ENCODE measurements at regions not wholly inside any gene's neighbourhood (a gene's known extent, or its start where the extent isn't known, plus 50 kb on each side); places are given as distances from the start of the nearest gene placed in this dataset.

DNA sequence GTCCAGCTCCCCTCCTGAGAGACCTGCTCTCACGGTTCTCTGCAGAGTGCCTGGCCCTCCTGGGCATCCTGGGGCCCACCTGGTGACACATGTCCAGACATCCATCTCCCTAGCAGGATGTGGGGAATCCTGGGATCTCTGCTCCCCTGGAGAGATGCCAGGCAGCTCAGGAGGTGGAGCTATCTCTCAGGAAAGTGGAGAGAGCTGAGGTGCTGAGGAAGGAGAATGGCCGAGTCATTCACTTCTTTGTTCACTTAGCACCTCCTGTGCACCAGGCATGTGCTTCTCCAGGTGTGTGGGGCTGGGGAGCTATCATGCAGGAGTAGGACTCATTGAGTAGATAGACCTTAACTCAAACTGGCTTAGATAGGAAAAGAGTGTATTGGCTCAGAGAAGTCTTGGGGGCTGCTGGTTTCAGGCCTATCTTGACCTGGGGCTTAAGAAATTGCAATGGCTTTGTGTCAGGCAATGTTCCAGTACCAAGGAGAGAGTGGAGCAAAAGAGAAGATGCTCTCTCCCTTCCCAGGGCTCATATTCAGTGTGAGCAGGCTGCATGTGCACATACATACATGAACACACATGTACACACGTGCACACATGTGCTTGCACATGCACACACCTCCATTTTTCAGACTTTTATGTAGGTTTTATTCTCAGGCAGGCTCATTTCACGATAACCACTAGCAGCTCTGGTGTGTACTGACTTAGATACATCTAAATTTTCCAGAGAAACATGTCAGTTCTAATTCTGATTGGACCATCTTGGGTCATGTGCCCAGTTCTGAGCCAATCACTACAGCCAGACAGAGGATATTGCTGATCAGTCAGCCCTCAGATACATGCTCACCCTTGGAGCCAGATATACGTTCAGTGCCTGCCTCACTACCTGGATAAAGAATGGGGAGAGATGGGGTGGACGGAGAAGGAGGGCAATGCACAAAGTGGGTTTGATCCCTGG lies 437.6 kb downstream of the PTPRU start:
- no peak for DNase-seq
- H3K36me3 Mint-ChIP-seq: no peaks in the 10 kb centered on the region

DNA sequence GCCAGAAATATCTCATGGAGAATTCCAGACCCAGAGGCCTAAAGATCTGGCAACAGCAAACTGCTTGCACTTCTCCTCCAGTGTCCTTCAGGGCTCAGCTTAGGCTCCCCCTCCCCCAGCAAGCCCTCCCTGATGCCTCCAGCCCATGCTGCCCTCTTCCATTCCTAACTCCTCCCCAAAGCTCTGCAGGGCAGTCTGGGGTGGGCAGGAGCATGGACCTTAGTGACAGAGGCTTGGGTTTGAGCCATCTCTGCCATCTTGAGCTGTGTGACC lies 436.8 kb downstream of the PTPRU start:
- no peaks in the 10 kb centered on the region for H3K4me1 Mint-ChIP-seq
- no peak for DNase-seq
- H3K27me3 Mint-ChIP-seq (ENCODE audit: low read depth in 3 of 3): peaks cover 1 to 12% (median 4%) of the 10 kb centered on the region in 3 donors
- H3K4me3 Mint-ChIP-seq: no peak overlapping the region
- no peaks in the 10 kb centered on the region for H3K36me3 Mint-ChIP-seq
- no peaks in the 10 kb centered on the region for H3K9me3 Mint-ChIP-seq
- H3K27ac Mint-ChIP-seq: no peak overlapping the region

More for the DNA sequence above, 437.6 kb downstream of the PTPRU start:
- no peak overlapping the region for H3K27ac Mint-ChIP-seq
- peaks cover 1 to 10% (median 2%) of the 10 kb centered on the region in 3 donors for H3K27me3 Mint-ChIP-seq (ENCODE audit: low read depth in 3 of 3)
- H3K4me3 Mint-ChIP-seq: no peak overlapping the region
- H3K9me3 Mint-ChIP-seq: no peaks in the 10 kb centered on the region
- no peaks in the 10 kb centered on the region for H3K4me1 Mint-ChIP-seq

DNA sequence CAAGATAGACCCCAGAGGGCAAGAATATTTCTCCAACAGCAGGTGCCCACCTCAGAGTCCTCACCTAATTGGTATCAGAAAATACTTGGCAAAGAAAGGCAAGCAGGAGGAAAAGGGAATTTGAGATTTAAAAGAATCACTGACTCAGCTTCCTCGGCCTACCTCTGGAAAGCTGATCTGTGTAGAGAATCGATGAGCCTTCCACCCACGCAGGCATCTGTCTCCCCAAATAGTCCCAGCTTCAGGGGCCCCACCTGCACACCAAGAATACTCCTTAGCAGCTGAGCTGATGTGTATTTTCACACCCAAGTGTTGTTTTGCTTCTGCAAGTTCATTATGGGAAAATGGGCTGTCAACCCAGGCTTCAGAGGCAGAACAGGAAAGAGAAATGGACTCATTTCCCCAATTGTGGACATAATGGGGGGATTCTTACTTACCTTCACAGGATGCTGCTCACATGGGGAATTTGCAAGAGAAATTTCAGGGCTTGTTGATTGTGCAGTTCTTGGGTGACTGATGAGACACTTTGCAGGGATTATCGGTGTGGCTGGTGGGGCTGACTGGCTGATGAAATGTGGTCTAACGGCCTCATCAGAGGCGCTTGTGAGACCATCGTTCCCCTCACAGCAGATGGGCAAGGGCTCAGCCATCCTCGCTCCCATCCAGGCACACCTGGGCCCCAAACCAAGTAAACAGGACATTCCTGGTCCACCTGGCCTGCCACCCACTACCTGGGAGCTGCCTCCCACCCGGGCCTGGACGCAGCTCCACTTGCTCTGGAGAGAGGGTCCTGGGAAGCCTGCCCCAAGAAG lies 436.3 kb downstream of the PTPRU start:
- H3K27ac Mint-ChIP-seq: no peak overlapping the region
- DNase-seq: no peak
- no peaks in the 10 kb centered on the region for H3K36me3 Mint-ChIP-seq
- no peaks in the 10 kb centered on the region for H3K4me1 Mint-ChIP-seq
- peaks cover 1 to 11% (median 4%) of the 10 kb centered on the region in 3 donors for H3K27me3 Mint-ChIP-seq (ENCODE audit: low read depth in 3 of 3)
- H3K9me3 Mint-ChIP-seq: no peaks in the 10 kb centered on the region
- H3K4me3 Mint-ChIP-seq: no peak overlapping the region

DNA sequence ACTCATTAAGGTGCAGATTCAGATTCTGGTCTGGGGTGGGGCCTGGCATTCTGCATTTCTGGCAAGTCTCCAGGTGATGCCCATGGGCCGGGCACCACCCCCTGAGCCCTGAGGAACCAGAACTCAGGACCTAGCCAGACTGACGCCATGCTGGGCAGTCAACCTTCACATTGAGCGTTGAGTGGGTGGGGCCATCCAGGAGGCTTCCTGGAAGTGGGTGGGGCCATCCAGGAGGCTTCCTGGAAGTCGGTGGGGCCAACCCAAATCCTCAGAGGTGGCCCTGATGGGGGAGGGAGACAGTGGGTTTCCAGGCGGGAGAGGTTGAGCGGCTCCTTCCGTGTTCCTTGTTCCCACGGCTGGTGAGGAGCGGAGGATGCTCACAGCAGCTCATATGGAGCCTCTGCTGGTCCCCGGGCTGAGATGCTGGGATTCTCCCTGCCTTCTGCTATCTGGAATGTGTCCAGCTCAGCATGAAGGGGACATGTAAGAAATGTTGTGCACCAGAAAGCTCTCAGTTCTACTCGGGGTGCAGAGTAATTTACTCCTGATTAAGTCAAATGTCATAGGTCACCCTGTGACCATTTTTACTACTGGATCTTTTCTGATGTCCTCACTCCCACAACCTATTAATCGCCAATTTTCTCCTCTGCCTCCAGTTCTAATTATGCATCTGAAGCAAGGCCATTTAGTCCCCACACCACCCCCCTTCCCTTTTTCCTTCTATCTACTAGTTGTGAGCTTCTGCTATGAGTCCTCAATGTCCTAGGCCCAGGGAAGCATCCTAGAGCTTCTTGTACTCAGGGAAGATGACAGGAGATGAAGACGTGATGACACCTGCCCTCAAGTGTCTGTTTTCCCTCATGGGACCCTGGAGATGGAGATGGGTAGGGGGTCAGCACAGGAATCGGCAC lies 435.4 kb downstream of the PTPRU start:
- H3K4me3 Mint-ChIP-seq: no peak overlapping the region
- no peaks in the 10 kb centered on the region for H3K4me1 Mint-ChIP-seq
- no peak for DNase-seq
- no peak overlapping the region for H3K27ac Mint-ChIP-seq
- no peaks in the 10 kb centered on the region for H3K9me3 Mint-ChIP-seq
- no peaks in the 10 kb centered on the region for H3K36me3 Mint-ChIP-seq
- H3K27me3 Mint-ChIP-seq (ENCODE audit: low read depth in 3 of 3): peaks cover 1 to 10% (median 4%) of the 10 kb centered on the region in 3 donors

DNA sequence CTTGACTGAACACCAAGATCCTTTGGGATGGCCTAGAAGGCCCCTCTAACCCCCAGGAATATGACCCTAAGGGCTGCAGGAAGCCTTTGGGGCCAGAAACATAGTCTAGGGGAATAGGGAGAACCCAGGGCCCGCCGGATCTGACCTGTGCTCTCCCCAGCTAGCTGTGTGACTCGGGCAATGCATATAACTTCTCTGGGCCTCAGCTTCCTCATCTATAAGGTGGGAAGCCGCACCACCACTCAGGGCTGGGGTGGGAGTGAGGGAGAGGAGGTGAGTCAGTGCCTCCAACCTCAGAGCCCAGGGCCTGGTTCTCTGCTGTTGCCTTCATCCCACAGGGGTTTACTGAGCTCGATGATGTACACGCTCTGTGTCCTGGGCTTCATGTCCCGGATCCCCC lies 434.4 kb downstream of the PTPRU start:
- H3K27me3 Mint-ChIP-seq (ENCODE audit: low read depth in 3 of 3): peaks cover 1 to 9% (median 7%) of the 10 kb centered on the region in 3 donors
- DNase-seq: no peak
- no peak overlapping the region for H3K27ac Mint-ChIP-seq
- H3K4me3 Mint-ChIP-seq: no peak overlapping the region
- H3K4me1 Mint-ChIP-seq: no peaks in the 10 kb centered on the region
- H3K9me3 Mint-ChIP-seq: no peaks in the 10 kb centered on the region
- H3K36me3 Mint-ChIP-seq: no peaks in the 10 kb centered on the region

DNA sequence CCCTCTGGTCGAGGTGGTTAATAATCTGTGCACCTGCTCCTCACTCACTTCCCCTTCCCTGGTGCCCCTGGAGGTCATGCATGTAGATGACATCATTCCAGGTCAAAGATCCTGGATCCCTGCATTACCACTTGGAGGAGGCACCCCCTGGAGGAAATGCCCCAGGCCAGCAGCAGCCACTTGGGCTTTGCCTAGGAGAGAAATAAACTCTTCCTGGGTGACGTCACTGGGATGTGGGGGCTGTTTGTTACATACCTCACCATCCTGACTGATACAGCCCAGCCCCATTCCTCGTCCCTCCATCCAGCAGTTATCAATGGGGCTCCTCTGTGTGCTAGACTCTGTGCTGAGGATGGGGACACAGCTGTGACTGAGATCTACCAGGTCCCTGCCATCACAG lies 433.6 kb downstream of the PTPRU start:
- no peaks in the 10 kb centered on the region for H3K36me3 Mint-ChIP-seq
- DNase-seq: no peak
- H3K4me3 Mint-ChIP-seq: no peak overlapping the region
- no peaks in the 10 kb centered on the region for H3K4me1 Mint-ChIP-seq
- H3K27ac Mint-ChIP-seq: no peak overlapping the region
- H3K9me3 Mint-ChIP-seq: no peaks in the 10 kb centered on the region
- peaks cover 2 to 13% (median 9%) of the 10 kb centered on the region in 3 donors for H3K27me3 Mint-ChIP-seq (ENCODE audit: low read depth in 3 of 3)

DNA sequence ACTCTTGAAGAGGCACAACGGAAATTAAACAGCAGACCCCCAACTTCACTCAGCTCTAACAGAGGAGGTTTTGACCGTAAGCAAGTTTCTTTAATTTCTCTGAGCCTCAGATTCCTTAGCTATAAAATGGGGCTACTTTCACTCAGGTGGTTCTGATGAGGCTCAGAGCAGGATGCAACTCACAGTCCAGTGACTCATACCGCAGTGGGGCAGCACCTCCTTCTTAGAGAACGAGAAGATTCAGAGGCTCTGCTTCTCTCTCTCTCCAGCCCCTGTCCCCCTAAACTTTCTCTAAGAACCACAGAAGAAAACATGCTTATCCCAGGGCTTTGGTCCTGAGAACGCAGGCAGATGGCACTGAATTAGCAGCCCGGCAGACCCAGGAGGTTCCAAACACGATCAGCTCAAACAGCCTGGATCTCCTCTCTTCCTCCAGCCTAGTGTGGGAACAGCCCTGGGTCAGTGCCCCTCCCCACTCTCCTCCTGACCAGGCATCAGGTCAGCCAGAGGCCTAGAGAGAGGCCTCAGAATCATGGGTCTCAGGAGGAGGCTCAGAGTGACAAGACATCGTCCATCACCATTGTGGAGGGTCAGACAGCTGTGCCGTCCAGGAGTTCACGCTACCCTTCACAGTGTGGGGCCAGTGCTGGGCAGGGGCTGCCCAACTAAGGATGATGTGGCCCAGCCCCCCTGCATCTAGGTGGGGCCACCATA lies 433.0 kb downstream of the PTPRU start:
- Mint-ChIP-seq H3K27ac (no peak overlapping the region), H3K36me3 (no peaks in the 10 kb centered on the region), H3K27me3 (ENCODE audit: low read depth in 3 of 3) (peaks cover 3 to 14% (median 8%) of the 10 kb centered on the region in 3 donors), H3K4me3 (no peak overlapping the region), H3K4me1 (no peaks in the 10 kb centered on the region), H3K9me3 (no peaks in the 10 kb centered on the region)
- DNase-seq: no peak

DNA sequence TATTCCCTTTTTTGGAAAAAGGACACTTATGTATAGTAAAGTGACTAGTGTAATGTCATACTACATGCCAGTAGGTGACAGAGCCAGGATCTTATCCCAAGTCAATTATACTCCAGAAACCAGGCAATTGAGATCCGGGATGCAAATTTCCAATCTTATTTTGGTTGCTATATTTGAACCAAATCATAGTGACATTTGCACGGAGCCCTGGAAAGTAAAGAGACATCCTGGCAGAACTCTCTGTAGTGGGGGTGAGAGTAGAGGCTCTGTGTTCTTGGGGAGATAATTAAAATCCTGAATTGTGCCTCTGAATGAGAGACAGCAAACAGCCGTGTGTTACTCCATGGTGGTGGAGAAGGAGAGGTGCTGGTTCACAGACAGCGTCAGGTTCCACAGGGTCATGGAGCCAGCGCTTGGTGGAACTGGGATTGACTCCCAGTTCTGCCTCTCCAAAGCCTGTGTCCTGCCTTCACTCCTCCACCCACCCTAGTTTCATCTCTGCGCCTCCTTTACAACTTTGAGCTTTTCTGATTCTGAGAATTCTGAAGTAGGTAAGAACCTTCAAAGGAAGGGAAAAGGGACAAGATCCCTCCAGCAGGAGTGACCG lies 432.3 kb downstream of the PTPRU start:
- Mint-ChIP-seq H3K27me3 (ENCODE audit: low read depth in 3 of 3) (peaks cover 3 to 16% (median 7%) of the 10 kb centered on the region in 3 donors), H3K36me3 (no peaks in the 10 kb centered on the region), H3K9me3 (no peaks in the 10 kb centered on the region), H3K27ac (no peak overlapping the region), H3K4me1 (no peaks in the 10 kb centered on the region), H3K4me3 (no peak overlapping the region)
- no peak for DNase-seq

DNA sequence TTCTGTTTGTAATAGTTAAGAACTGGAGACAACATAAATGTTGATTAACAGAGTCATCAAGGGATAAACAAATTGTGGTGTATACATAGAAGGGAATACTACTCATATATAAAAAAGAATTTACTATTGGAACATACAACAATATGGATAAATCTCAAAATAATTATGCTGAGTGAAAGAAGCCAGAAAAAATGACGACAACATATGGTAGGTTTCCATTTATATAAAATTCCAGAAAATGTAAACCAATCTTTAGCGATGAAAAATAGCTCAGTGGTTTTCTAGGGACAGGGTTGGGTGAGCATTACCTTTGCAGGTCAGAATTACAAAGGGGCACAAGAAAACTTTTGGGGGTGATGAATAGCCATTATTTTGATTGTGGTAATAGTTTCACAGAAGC lies 431.6 kb downstream of the PTPRU start:
- no peaks in the 10 kb centered on the region for H3K36me3 Mint-ChIP-seq
- no peaks in the 10 kb centered on the region for H3K4me1 Mint-ChIP-seq
- no peak for DNase-seq
- H3K4me3 Mint-ChIP-seq: no peak overlapping the region
- no peaks in the 10 kb centered on the region for H3K9me3 Mint-ChIP-seq
- H3K27me3 Mint-ChIP-seq (ENCODE audit: low read depth in 3 of 3): peaks cover 3 to 23% (median 7%) of the 10 kb centered on the region in 3 donors
- H3K27ac Mint-ChIP-seq: no peak overlapping the region

DNA sequence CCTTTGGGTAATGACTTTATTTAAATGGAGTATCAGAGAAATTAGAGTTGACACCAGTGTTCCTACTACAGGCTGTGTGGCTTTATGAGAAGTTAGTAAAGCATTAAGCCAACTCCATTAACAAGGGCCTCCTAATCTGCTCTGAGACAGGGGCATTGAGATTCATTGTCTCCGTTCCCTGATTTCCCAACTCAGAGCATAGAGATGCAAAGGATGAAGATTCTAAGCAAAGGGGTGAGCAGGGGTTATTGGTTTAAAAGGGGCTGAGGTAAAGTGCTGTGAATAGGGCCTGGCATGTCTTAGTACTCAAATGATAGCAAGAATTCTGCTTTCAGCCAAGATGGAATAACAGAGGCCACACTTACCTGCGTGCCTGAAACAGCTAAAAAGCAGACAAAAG lies 428.4 kb downstream of the PTPRU start:
- no peak overlapping the region for H3K27ac Mint-ChIP-seq
- peaks cover 3 to 37% (median 10%) of the 10 kb centered on the region in 3 donors for H3K27me3 Mint-ChIP-seq (ENCODE audit: low read depth in 3 of 3)
- DNase-seq: no peak
- H3K36me3 Mint-ChIP-seq: peaks cover 0 to 3% (median 0%) of the 10 kb centered on the region in 3 donors
- H3K4me1 Mint-ChIP-seq: no peaks in the 10 kb centered on the region
- H3K4me3 Mint-ChIP-seq: no peak overlapping the region
- H3K9me3 Mint-ChIP-seq: peaks cover 0 to 10% (median 6%) of the 10 kb centered on the region in 6 donors

DNA sequence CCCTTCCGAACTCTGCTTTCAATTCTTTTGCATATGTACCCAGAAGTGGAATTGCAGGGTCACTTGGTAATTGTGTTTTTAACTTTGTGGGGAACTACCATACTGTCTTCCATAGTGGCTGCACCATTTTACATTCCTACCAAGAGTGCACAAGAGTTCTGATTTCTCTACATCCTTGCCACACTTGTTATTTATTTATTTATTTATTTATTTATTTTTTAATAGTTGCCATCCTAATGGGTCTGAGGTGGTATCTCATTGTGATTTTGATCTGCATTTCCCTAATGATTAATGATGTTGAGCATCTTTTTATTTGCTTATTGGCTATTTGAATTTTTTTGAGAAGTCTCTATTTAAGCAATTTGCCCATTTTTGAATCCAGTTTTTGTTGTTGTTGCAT lies 422.4 kb downstream of the PTPRU start:
- Mint-ChIP-seq H3K4me1 (no peaks in the 10 kb centered on the region), H3K9me3 (peaks cover 0 to 10% (median 6%) of the 10 kb centered on the region in 6 donors), H3K4me3 (no peak overlapping the region), H3K36me3 (peaks cover 0 to 3% (median 0%) of the 10 kb centered on the region in 3 donors), H3K27ac (no peak overlapping the region), H3K27me3 (ENCODE audit: low read depth in 3 of 3) (peaks cover 6 to 31% (median 6%) of the 10 kb centered on the region in 3 donors)
- no peak for DNase-seq

DNA sequence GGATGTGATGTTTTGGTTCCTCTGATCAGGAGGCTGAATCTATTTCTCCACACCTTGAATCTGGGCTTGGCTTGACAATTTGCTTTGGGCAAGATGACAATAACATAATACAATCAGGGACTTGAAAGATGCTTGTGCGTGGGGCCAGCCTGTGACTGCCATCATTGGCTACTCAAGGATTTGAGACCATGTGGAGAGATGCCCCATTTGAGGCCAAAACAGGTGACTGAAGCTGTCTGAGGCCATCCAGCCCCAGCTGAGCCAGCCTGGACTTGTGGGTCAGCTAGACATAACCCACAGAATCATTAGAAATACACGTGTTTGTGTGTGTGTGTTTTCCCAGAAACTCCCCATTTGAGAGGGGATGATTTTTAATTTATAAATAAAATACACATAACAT lies 421.5 kb downstream of the PTPRU start:
- no peaks in the 10 kb centered on the region for H3K4me1 Mint-ChIP-seq
- H3K9me3 Mint-ChIP-seq: peaks cover 0 to 10% (median 6%) of the 10 kb centered on the region in 6 donors
- H3K27ac Mint-ChIP-seq: no peak overlapping the region
- H3K4me3 Mint-ChIP-seq: no peak overlapping the region
- DNase-seq: no peak
- peaks cover 6 to 24% (median 6%) of the 10 kb centered on the region in 3 donors for H3K27me3 Mint-ChIP-seq (ENCODE audit: low read depth in 3 of 3)
- H3K36me3 Mint-ChIP-seq: peaks cover 0 to 3% (median 0%) of the 10 kb centered on the region in 3 donors

Measured in immature natural killer cell (primary cell).